IMR-90 (cell line): ENCODE measurements at regions not wholly inside any gene's neighbourhood (a gene's known extent, or its start where the extent isn't known, plus 50 kb on each side); places are given as distances from the start of the nearest gene placed in this dataset.

Source experiments
- ATAC-seq: fragments of 200-7000 bp; cut with Tn5 transposase; 2 replicates; pipeline ENCODE4 v1.9.1; 2020; ENCODE audit warnings: low read depth, mild to moderate bottlenecking, moderate library complexity
- BruUV-seq: library from RNA; stranded (reverse); fragments of 400-500 nt; replicated peaks from 2 replicates; lab custom pipeline; 2021; lab: Mats Ljungman, UMichigan
- CTCF ChIA-PET: fragments of 300-600 bp; formaldehyde crosslinking; extraction: SDS; loops from one replicate; lab custom pipeline; 2021; ENCODE audit warnings: antibody characterized with exemption; lab: Yijun Ruan, JAX
- POLR2A ChIA-PET: fragments of 300-600 bp; sonication (Branson Sonifier 250); formaldehyde crosslinking; loops from one replicate; lab custom pipeline; 2022; ENCODE audit warnings: antibody characterized with exemption; ENCODE audit not compliant: unreplicated experiment; lab: Charles Lee
- DNase-seq: peaks from one replicate; pipeline ENCODE4 v3.0.0; 2013
- H2AFZ ChIP-seq: replicated peaks from 2 replicates; pipeline ENCODE3; 2013; ENCODE audit warnings: low read length, mild to moderate bottlenecking; ENCODE audit not compliant: poor library complexity
- H2AK5ac ChIP-seq: 2 replicates; pipeline ENCODE4 v1.6.1; 2013; ENCODE audit warnings: low read depth, low read length, inconsistent platforms
- H2AK9ac ChIP-seq: replicated peaks from 2 replicates; pipeline ENCODE3; 2013; ENCODE audit warnings: mild to moderate bottlenecking, low read depth, low read length, moderate library complexity; ENCODE audit not compliant: poor library complexity
- H2BK120ac ChIP-seq: 2 replicates; pipeline ENCODE4 v1.6.1; 2013; ENCODE audit warnings: low read depth, low read length, inconsistent platforms
- H2BK15ac ChIP-seq: 3 replicates; pipeline ENCODE4 v1.6.1; 2013; ENCODE audit warnings: low read depth, low read length, inconsistent platforms
- H2BK20ac ChIP-seq: 2 replicates; pipeline ENCODE4 v1.6.1; 2013; ENCODE audit warnings: low read depth, mild to moderate bottlenecking, inconsistent platforms, low read length, moderate library complexity
- H2BK5ac ChIP-seq: 2 replicates; pipeline ENCODE4 v1.6.1; 2013; ENCODE audit warnings: mild to moderate bottlenecking, low read depth, low read length, inconsistent platforms; ENCODE audit not compliant: poor library complexity, severe bottlenecking
- H3K14ac ChIP-seq: replicated peaks from 2 replicates; pipeline ENCODE4 v1.6.1; 2013; ENCODE audit warnings: low read depth, low read length, inconsistent platforms
- H3K18ac ChIP-seq: 2 replicates; pipeline ENCODE4 v1.6.1; 2013; ENCODE audit warnings: low read depth, low read length, control low read depth
- H3K23ac ChIP-seq: 2 replicates; pipeline ENCODE4 v1.6.1; 2013; ENCODE audit warnings: low read depth, low read length, inconsistent platforms
- H3K27ac ChIP-seq: 2 replicates; pipeline ENCODE4 v1.5.1; 2013; ENCODE audit warnings: mild to moderate bottlenecking, control low read depth, low read length; ENCODE audit not compliant: insufficient read depth
- H3K27me3 ChIP-seq: 2 replicates; pipeline ENCODE4 v1.6.1; 2013; ENCODE audit warnings: low read length; ENCODE audit not compliant: control insufficient read depth, insufficient read depth
- H3K36me3 ChIP-seq: 2 replicates; pipeline ENCODE4 v1.6.1; 2013; ENCODE audit warnings: low read length, mixed read lengths; ENCODE audit not compliant: control insufficient read depth, insufficient read depth
- H3K4ac ChIP-seq: 2 replicates; pipeline ENCODE4 v1.6.1; 2013; ENCODE audit warnings: low read depth, low read length, inconsistent platforms
- H3K4me1 ChIP-seq: 2 replicates; pipeline ENCODE4 v1.6.1; 2013; ENCODE audit warnings: low read length, mixed read lengths; ENCODE audit not compliant: control insufficient read depth, insufficient read depth
- H3K4me2 ChIP-seq: 2 replicates; pipeline ENCODE4 v1.6.1; 2013; ENCODE audit warnings: low read depth, mild to moderate bottlenecking, control low read depth, low read length, moderate library complexity
- H3K4me3 ChIP-seq: 2 replicates; pipeline ENCODE4 v1.5.1; 2013; ENCODE audit warnings: low read depth, mild to moderate bottlenecking, control low read depth, low read length, moderate library complexity; ENCODE audit not compliant: insufficient read depth
- H3K56ac ChIP-seq: 2 replicates; pipeline ENCODE4 v1.6.1; 2013; ENCODE audit warnings: low read length, inconsistent platforms; ENCODE audit not compliant: insufficient read depth; ENCODE audit errors: extremely low read depth
- H3K79me1 ChIP-seq, 2 experiments: 2 replicates each; pipeline ENCODE4 v1.6.1; 2013; ENCODE audit warnings: low read length in 2 of 2, inconsistent platforms in 1 of 2, low read depth in 1 of 2
- H3K9ac ChIP-seq: 2 replicates; pipeline ENCODE4 v1.6.1; 2013; ENCODE audit warnings: low read depth, low read length, control low read depth
- H3K9me1 ChIP-seq: 2 replicates; pipeline ENCODE4 v1.6.1; 2013; ENCODE audit warnings: low read length, inconsistent platforms; ENCODE audit not compliant: insufficient read depth
- H3K9me3 ChIP-seq: 2 replicates; pipeline ENCODE4 v1.6.1; 2013; ENCODE audit warnings: low read length; ENCODE audit not compliant: control insufficient read depth, insufficient read depth
- H4K20me1 ChIP-seq: 2 replicates; pipeline ENCODE4 v1.6.1; 2013; ENCODE audit warnings: low read length, inconsistent platforms; ENCODE audit not compliant: insufficient read depth
- H4K5ac ChIP-seq: 2 replicates; pipeline ENCODE4 v1.6.1; 2013; ENCODE audit warnings: mild to moderate bottlenecking, low read depth, low read length, control low read depth
- H4K8ac ChIP-seq, 2 experiments: 2 replicates each; pipeline ENCODE4 v1.6.1; 2013; ENCODE audit warnings: low read depth in 2 of 2, low read length in 2 of 2, control low read depth in 1 of 2, inconsistent platforms in 1 of 2
- H4K91ac ChIP-seq: 2 replicates; pipeline ENCODE4 v1.6.1; 2013; ENCODE audit warnings: low read depth, low read length, inconsistent platforms; ENCODE audit not compliant: insufficient read depth
- BHLHE40 ChIP-seq: fragments of 150-350 bp; IDR thresholded peaks from 2 replicates; pipeline ENCODE4 v1.6.1; 2016; ENCODE audit warnings: mild to moderate bottlenecking, low read depth, low read length
- CEBPB ChIP-seq: IDR thresholded peaks from 2 replicates; pipeline ENCODE4 v1.6.1; 2012; ENCODE audit warnings: low read depth, low read length, improper control_type of control experiment
- CHD1 ChIP-seq: IDR thresholded peaks from 2 replicates; pipeline ENCODE4 v1.6.1; 2012; ENCODE audit warnings: low read depth, low read length, improper control_type of control experiment
- MAZ ChIP-seq: IDR thresholded peaks from 2 replicates; pipeline ENCODE4 v1.6.1; 2012; ENCODE audit warnings: low read depth, mild to moderate bottlenecking, low read length, improper control_type of control experiment, moderate library complexity, borderline replicate concordance
- POLR2A ChIP-seq: IDR thresholded peaks from 2 replicates; pipeline ENCODE4 v1.6.1; 2012; ENCODE audit warnings: mild to moderate bottlenecking, low read depth, low read length
- RAD21 ChIP-seq: IDR thresholded peaks from 2 replicates; pipeline ENCODE4 v1.6.1; 2012; ENCODE audit warnings: low read length, improper control_type of control experiment
- RFX5 ChIP-seq: IDR thresholded peaks from 2 replicates; pipeline ENCODE4 v1.8.0; 2012; ENCODE audit warnings: low read depth, mild to moderate bottlenecking, low read length, moderate library complexity
- SMC3 ChIP-seq: fragments of 150-350 bp; IDR thresholded peaks from 2 replicates; pipeline ENCODE4 v1.6.1; 2016; ENCODE audit warnings: low read depth, mild to moderate bottlenecking, antibody characterized with exemption, low read length, moderate library complexity
- WGBS, 2 experiments: methylation state at CpG; one replicate each; pipeline versions ENCODE4 v1.1.5 to v1.1.7; 2013; ENCODE audit warnings: missing lambda C conversion rate in 2 of 2; ENCODE audit not compliant: insufficient read length in 1 of 2; ENCODE audit errors: extremely low coverage in 2 of 2; 5-methylcytosine and 5-hydroxymethylcytosine counted together
- dilution Hi-C: fragments of 300-500 bp; cut with HindIII; formaldehyde crosslinking; loops from one replicate; pipeline ENCODE4 v1.14.3; 2018; ENCODE audit warnings: low sequenced_read_pairs; ENCODE audit not compliant: unreplicated experiment
- in situ Hi-C: fragments of 300-500 bp; cut with MboI; formaldehyde crosslinking; loops from 3 replicates; pipeline ENCODE4 v1.14.3; 2019; ENCODE audit warnings: low sequenced_read_pairs, inconsistent platforms, mixed read lengths
- intact Hi-C: fragments of 100-400 bp; cut with micrococcal nuclease; formaldehyde crosslinking; loops from 2 replicates; pipeline ENCODE4 v1.10.0; 2022
- TF ChIP-seq, protein P1 (sequence below): fragments of 150-350 bp; IDR thresholded peaks from 2 replicates; pipeline ENCODE4 v1.6.1; 2016; ENCODE audit warnings: low read depth, mild to moderate bottlenecking, low read length, moderate library complexity, borderline replicate concordance
- TF ChIP-seq, protein P2 (sequence below): conservative IDR thresholded peaks from 2 replicates; pipeline ENCODE4 v1.5.1; 2012; ENCODE audit warnings: mild to moderate bottlenecking, low read depth, low read length, improper control_type of control experiment

DNA sequence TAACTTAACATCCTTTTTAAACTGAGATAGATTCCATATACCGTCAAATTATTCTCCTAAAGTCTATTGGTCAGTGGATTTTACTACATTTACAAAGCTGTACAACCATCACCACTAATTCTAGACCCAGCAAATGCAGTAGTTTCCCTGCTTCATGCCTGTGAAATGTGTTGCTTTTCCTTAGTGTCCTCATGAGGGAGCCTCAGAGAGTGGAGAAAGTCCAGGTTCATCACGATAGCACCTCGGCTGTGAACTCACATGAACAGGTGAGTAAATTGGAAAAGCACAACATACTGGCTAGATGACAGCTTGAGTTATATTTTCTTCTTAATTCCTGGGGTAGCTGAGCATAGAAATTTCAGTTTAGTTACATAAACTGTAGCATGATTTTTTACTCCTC is 653.7 kb downstream of the MTRR start:
- TF ChIP-seq CEBPB (no peak), RAD21 (no peak), CHD1 (no peak), POLR2A (no peak), BHLHE40 (no peak), RFX5 (no peak), MAZ (no peak), SMC3 (no peak)
- TF ChIP-seq, protein P1, sequence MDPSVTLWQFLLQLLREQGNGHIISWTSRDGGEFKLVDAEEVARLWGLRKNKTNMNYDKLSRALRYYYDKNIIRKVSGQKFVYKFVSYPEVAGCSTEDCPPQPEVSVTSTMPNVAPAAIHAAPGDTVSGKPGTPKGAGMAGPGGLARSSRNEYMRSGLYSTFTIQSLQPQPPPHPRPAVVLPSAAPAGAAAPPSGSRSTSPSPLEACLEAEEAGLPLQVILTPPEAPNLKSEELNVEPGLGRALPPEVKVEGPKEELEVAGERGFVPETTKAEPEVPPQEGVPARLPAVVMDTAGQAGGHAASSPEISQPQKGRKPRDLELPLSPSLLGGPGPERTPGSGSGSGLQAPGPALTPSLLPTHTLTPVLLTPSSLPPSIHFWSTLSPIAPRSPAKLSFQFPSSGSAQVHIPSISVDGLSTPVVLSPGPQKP, result no peak
- TF ChIP-seq, protein P2, sequence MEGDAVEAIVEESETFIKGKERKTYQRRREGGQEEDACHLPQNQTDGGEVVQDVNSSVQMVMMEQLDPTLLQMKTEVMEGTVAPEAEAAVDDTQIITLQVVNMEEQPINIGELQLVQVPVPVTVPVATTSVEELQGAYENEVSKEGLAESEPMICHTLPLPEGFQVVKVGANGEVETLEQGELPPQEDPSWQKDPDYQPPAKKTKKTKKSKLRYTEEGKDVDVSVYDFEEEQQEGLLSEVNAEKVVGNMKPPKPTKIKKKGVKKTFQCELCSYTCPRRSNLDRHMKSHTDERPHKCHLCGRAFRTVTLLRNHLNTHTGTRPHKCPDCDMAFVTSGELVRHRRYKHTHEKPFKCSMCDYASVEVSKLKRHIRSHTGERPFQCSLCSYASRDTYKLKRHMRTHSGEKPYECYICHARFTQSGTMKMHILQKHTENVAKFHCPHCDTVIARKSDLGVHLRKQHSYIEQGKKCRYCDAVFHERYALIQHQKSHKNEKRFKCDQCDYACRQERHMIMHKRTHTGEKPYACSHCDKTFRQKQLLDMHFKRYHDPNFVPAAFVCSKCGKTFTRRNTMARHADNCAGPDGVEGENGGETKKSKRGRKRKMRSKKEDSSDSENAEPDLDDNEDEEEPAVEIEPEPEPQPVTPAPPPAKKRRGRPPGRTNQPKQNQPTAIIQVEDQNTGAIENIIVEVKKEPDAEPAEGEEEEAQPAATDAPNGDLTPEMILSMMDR, result no peak
- ChIA-PET POLR2A (no interaction called here), CTCF (interaction anchor here (1.6 kb wide), 1 partner anchor 43 kb away, joined by 3 read pairs; no protein-coding TSS in a partner anchor)
- Histone ChIP-seq H3K4me1 (no peaks in the 10 kb centered on the region), H4K20me1 (no peaks in the 10 kb centered on the region), H3K9me1 (no peaks in the 10 kb centered on the region), H3K9ac (no peak overlapping the region), H2BK120ac (no peak overlapping the region), H3K9me3 (no peaks in the 10 kb centered on the region), H3K36me3 (no peaks in the 10 kb centered on the region), H2AFZ (no peak overlapping the region), H3K4ac (no peak overlapping the region), H3K79me1 (no peaks in the 10 kb centered on the region), H3K27ac (no peak overlapping the region), H3K23ac (no peak overlapping the region), H2BK20ac (no peak overlapping the region), H4K8ac (no peak overlapping the region), H3K4me3 (no peak overlapping the region), H3K4me2 (no peak overlapping the region), H2BK5ac (no peak overlapping the region), H2AK9ac (no peak overlapping the region), H3K27me3 (no peaks in the 10 kb centered on the region), H2BK15ac (no peak overlapping the region), H3K18ac (no peak overlapping the region), H4K5ac (no peak overlapping the region), H2AK5ac (no peak overlapping the region), H3K56ac (no peak overlapping the region), H3K14ac (no peak overlapping the region), H4K91ac (no peak overlapping the region)
- no peak for ATAC-seq
- dilution Hi-C loops, result no loop called here
- intact Hi-C loops, result no loop called here
- no peak for DNase-seq
- in situ Hi-C loops, result no loop called here
- no CpG with 5 or more reads among the region's 3 CpGs for WGBS, 2 experiments
- no TSS peak for BruUV-seq
